ENCODE measurements at regions not wholly inside any gene's neighbourhood (a gene's known extent, or its start where the extent isn't known, plus 50 kb on each side); places are given as distances from the start of the nearest gene placed in this dataset.
"Not testable (repeated sequence)": the region's sequence is repeated elsewhere in the genome, so short reads cannot be mapped to it uniquely, and the experiment has no call there.

DNA sequence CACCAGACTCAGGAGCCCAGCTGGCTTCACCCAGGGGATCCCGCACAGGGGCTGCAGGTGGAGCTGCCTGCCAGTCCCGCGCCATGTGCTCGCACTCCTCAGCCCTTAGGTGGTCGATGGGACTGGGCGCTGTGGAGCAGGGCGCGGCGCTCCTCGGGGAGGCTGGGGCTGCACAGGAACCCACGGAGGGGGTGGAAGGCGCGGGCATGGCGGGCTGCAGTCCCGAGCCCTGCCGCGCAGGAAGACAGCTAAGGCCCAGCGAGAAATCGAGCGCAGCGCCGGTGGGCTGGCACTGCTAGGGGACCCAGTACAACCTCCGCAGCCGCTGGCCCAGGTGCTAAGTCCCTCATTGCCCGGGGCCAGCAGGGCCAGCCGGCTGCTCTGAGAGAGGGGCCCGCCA lies 202.9 kb downstream of the SPANXN4 start:
- not testable (repeated sequence) for DNase-seq (ENCODE audit: low spot score); FAIRE-seq

DNA sequence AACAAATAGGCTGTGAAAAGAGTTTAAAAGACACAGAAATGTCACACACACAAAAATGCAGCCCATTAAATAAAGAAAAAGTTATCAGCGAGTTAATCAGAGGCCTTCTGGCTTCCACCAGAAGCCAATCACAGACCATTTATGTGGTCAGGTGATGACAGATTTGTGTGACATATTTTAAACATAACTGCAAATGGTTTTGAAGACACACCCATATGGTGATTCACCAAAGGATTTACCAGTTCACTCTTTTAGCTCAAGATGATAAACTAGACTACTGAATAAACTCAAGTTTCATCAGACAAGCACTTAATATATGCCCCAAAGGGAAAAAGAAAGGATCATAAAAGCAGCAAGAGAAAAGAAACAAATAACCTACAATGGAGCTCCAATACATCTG lies 181.2 kb downstream of the SPANXN4 start:
- DNase-seq (ENCODE audit: low spot score): no peak
- FAIRE-seq: no peak

DNA sequence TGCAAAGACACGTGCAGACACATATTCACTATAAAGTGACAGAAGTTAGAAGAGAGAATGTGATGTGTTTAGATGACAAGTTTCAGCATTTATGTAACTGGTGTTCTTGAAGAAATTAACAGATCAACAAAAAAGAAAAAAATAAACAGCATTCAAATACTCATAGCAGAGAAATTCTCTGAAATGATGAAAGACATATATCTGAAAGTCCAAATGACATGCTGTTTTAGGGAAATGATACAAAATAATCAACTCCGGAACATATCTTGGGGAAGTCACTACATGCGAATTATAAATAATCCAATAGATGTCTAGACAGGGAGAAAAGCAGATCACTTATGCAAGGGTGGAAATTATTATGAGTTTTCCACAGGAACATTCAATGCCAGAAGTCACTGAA lies 146.0 kb downstream of the SPANXN4 start:
- DNase-seq (ENCODE audit: low spot score) (no peak), FAIRE-seq (no peak)

DNA sequence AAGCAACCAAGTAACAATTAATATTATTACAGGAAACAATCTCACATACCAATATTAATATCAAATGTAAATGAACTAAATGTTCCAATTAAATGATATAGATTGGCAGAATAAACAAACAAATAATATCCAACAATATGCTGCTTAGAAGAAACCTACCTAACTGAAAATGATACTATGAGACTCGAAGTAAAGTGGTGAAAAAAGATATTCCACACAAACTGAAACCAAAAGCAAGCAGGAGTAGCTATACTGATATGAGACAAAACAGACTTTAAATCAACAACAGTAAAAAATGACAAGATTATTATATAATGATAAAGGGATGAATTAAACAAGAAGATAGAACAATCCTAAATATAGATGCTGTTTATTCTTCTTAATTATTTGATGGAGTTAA lies 140.1 kb downstream of the SPANXN4 start:
- no peak for DNase-seq (ENCODE audit: low spot score)
- no peak for FAIRE-seq

DNA sequence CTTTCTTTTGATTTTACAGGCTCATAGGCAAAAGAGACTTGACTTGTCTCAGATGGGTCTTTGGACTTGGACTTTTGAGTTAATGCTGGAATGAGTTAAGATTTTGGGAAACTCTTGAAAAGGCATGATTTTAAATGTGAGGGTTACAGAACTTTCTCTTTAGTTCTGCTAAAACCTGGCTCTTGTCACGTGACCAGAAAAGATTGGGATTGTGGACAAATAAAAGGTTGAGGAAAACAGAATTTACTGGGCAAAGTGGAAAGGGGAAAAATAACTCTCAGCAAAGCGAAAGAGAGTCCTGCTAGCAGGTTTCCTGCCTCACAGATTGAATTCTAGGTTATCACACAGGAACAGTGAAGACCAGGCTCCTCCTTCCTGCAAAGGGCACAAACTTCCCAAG lies 114.0 kb downstream of the SPANXN4 start:
- FAIRE-seq (no peak), DNase-seq (ENCODE audit: low spot score) (no peak)

DNA sequence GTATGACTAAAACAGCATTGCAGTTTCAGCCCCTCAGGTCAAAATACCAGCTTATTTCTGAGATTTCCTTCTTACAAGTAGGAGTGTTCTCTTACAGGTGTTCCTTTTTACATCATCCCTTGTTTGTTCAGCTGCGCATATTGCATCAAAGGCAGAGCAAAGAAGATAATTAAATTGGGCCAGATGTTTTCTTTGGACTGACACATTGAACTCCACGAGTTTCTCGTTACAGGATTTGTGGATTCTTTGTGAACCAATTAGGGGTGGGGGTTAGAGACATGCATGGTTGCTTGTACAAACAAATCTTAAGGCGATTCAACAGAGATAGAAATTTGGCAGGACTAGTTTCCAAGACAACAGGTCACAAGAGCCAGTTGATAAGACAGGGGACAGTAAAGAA lies 95.7 kb downstream of the SPANXN4 start:
- FAIRE-seq: no peak

DNA sequence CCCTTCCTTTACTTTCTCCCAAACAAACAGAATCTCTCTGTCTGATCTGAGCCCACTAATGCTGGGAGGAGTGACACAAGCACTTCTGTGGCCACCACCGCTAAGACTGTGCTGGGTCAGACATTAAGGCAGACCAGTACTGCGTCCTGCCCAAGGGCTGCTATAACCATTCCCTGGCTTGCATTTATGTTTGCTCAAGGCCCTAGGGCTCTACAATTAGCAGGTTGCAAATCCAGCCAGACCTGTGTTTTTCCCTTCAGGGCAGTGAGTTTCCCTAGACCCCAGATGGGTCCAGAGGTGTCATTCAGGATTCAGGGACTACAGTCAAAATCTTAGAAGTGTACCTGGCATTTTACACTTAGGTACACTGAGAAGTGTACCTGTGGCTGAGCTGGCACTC lies 89.7 kb downstream of the SPANXN4 start:
- no peak for FAIRE-seq
- no peak for DNase-seq (ENCODE audit: low spot score)

More for the DNA sequence above, 95.7 kb downstream of the SPANXN4 start:
- no peak for DNase-seq (ENCODE audit: low spot score)

DNA sequence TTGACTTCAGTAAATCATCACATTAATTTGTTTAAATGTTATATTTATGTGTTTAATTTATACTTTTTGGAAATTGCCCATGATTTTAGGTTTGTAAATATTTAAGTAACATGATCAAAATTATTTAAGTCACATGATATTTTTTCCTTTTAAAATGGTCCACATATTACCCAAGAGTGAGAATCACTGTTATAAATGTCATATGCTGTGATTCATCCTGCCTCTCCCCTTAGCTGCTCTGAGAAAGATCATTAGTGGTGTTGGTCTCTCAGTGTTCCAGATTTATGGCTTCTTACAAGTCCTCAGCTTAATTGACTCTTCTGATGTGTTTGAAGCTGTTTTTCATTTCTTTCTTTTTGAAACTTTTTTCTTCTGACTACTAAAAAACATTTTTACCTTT lies 70.1 kb downstream of the SPANXN4 start:
- DNase-seq (ENCODE audit: low spot score) (no peak), FAIRE-seq (no peak)

DNA sequence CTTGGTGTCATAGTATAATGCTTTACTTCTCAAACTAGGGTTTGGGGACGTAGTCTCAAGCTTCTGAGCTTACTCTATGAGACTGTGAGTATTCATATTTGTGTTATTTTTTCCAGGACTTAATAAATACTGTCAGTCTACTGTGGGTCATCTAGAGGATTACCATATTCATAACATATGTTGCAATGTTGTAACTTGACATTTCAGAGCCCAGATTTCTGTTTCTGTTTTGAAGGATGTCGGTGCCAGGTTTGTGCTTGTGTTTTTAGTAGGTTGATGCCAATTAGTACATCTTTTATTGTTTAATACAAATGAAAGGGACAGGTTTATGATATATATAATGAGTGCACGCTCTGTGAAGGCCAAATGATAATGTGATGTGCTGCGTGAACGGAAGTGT lies 69.6 kb downstream of the SPANXN4 start:
- no peak for DNase-seq (ENCODE audit: low spot score)
- FAIRE-seq: no peak

DNA sequence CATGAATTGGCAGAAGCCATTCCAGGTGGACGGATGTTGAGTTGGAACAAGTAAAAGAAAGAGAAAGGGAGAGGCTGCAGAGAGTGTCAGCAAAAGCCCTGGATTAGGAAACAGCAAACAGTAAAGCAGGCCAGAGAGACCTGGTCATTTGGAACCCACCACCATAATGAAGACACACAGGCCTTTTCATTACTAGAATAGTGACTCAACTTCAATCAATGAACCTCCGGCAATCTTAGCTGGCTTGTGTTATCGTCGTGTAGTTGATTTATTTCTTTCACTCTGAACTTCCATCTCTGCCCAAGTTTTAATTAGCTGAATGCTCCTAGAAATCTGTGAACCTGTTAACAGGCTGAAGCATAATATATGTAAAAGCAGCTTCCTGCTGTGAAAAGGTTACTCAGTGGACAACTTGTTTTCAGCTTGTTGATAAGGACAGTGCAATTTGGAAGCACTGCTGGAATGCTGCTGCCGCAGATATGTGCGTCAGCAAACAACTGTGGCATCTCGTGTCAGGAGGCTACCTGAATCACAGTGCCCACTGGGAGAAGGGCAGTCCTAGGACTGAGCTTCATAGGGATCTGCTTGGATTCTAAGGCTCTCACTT lies 68.8 kb downstream of the SPANXN4 start:
- FAIRE-seq (no peak), DNase-seq (ENCODE audit: low spot score) (no peak)
